Activated effector memory CD4-positive, alpha-beta T cell treated with anti-CD3 and anti-CD28 coated beads, Interleukin-2, amount 50 U/mL, for 16 hours (primary cell): ENCODE measurements at regions not wholly inside any gene's neighbourhood (a gene's known extent, or its start where the extent isn't known, plus 50 kb on each side); places are given as distances from the start of the nearest gene placed in this dataset.

Experiments used
- DNase-seq: peaks from one replicate; pipeline ENCODE4 v3.0.0-alpha.2; 2020

DNA sequence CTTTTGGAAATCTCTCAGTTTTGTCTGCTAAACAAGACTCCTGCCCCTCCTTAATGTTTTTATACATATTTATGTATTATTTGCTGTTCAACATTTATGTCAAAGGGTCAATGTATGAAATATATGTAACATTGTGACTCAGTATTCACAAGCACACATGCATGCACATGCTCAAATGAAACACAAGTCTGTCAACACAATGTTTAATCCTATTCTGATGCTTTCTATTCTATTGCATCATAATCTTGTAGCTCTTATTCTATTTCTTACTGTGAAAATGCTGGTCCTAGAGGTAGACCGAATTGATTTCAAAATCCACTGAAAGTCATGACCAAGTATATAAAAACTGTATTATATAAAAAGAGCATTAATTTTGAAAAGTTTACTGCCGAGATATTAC is 1463.3 kb downstream of the C4orf33 start:
- no peak for DNase-seq

DNA sequence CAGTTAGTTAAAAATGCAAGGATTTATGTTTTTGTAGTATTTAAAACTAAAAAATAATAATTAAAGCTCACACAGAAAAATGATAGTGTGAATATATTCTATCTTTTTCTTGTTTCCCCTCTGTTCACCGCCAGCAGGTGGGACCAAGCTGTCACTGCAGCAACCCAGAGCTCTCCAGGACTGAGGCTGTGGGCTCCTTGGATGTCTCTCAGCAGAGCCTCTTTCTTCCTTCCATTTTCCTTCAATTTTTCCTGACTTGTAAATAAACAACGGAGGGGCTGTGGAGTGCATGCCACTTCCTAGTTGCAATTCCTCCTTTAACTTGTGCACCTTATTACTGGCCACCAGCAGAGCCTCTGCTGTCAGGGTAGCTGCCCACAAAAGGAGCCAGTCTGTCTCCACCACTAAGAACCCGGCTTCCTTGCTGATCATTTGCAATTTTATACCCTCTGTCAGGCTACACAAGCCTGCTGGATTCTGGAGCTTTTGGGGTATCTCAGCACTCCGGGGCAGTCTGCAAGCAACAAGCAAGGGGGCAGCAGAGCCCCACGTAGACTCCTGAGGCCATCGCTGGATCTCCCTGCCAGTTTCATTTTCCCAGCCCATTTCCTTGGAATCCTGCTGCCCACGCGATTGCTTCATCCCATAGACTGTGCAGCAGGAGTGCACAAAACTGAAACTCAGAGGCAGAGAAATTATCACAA is 1467.4 kb downstream of the C4orf33 start:
- no peak for DNase-seq

DNA sequence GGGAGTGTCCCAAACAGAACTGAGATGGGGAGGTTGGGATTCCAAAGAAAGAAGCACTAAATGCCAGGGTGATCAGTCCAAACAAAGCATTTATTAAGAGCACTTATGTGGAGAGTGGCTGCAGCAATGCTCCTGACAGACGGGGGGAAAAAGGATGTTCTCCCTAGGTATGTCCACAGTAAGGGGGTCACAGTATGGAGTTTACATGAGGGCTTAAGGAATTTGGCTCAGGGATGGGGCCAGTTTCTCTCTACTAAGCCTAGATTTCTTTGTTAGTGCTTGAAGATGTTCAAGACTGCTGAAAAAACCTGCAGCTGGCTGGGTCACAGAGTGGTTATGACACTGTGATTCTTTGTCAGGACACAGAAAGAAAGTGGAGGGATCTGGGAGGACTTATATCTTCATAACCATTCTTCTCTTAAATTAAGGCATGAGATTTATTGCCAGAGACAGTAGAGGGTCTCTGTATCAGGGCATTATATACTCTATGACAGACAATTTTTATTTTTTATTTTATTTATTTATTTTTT is 1468.0 kb downstream of the C4orf33 start:
- DNase-seq, result no peak

DNA sequence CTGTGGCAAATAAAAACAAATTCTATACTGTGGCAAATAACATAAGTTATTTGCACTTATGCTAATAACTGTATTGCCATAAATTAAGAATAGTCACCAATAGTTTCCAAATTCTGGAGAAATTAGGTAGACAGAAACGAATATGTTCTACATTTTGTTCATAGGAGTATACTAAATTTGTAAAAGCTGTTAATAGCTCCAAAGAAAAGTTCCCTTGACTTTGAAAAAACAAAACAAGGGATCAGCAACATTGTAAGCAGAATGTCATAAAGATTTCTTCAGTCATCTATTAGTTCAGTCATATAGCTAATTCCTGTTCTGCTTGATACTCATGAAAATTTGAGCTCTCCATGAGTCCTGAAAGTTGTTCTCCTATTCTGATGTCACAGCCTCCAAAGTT is 1472.8 kb downstream of the C4orf33 start:
- DNase-seq, result no peak

DNA sequence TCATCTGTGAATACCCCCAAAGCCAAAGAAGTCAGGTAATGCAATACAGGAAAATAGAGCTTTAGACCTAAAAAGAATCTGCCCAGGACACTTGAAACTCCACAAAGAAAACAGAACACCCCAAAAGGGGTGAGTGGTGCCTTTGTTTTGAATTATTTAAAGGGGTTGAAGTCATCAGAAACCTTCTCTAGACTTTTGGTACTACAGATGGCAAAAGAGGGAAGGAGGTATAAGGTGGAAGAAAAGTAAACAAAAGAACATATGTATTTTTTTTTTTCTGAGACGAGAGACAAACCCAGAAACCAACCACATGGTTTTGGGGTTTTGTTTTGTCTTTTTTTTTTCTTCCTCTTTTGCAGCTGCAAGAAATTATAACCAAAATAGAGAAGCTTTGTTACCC is 1477.8 kb downstream of the C4orf33 start:
- no peak for DNase-seq

DNA sequence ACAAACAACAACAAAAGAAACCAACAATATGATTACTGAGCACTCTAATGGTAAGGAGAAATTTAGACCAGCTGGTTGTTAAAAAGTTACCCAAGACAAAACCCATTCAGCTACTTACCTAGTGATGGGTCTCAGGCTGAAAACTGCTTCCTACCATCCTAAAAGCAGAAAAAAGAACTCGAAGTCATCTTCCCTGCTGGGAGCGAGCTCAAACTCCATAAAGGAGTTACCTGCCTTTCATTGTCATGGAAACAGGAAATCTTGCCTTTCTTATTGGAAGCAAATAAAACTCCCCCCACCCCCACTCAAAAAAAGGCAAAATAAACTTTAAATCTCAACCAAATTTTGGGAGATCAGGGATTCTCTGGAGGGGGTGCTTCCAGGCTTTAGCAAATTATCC is 1478.3 kb downstream of the C4orf33 start:
- DNase-seq, result no peak

DNA sequence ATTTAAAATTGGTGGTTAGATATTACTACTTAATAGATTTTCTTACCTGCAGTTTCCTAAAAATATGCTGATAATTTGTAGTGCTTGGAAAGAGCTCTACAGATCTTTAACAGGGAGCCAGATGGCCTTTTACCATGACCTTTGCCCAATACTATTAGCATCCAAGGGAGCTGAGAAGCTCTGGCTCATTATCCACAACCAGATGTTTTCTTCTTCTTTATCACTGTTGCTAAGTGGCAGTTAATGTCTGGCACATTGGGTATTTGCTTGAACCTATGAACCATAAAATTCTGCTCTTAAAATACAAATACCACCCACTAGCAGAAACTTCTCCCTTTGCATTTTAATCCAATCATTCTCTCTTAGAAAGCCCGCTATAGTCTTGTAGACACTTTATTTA is 1480.3 kb downstream of the C4orf33 start:
- DNase-seq, result no peak

GRCh38 chr4:130591091-130591490 is 1495.1 kb downstream of the C4orf33 start:
- DNase-seq, result no peak

DNA sequence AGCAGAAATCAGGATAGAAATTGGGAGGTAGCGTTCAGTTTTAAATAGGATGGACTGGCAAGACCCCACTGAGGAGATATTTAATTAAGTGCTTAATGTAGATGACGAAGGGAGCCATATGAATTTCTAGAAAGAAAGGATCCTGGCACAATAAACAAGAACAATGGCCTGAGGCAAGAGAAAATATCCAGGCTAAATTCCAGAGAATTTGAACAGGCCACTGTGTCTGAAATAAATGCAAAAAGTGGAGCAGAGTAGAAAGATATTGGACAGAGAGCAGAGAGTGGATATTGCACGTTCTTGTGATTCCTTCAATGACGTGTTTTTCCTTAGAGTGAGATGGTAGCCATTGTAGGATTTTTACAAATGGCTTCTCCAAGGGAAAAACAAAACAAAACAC is 1504.8 kb downstream of the C4orf33 start:
- DNase-seq, result no peak

GRCh38 chr4:130603043-130603442 is 1507.1 kb downstream of the C4orf33 start:
- DNase-seq, result no peak

GRCh38 chr4:130608121-130608520 is 1512.2 kb downstream of the C4orf33 start:
- no peak for DNase-seq

- DNase-seq, result no peak
Measured at GRCh38 chr4:130628531-130628930, 1532.6 kb downstream of the C4orf33 start.

- DNase-seq, result no peak
Measured at GRCh38 chr4:130632731-130633604, 1537.0 kb downstream of the C4orf33 start.

DNA sequence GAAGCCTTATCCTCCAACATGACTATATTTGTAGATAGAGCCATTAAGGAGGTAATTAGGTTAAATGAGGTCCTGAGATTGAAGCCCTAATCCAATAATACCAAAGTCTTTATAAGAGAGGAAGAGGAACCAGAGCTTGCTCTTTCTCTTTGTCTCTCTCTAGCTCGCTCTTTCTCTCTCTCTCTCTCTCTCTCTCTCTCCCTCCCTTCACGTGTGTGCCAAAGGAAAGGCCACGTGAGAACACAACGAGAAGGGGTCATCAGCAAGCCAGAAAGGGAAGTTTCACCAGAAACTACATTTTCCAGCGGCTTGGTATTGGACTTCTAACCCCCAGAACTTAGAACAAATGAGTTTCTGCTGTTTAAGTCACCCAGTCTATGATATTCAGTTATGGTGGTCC is 1540.5 kb downstream of the C4orf33 start:
- no peak for DNase-seq

DNA sequence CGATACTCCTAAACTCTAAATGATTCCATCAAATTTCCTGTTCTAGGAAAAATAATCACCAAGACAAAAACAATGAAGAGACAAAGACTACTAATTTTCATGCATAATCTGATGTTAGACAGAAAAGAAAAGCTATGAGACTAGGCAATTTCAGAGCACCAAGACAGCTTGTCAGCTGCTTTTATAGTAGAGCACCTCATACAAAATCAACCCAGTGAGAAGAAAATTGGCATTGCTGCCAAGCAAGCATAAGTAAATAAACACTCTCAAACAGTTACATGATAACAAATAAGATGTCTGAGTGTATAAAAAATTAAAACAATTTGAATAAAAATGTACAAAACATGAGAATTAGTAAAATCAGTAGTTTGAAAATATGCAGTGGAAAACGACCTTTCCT is 1544.6 kb downstream of the C4orf33 start:
- DNase-seq, result no peak

- DNase-seq, result no peak
Measured at GRCh38 chr4:130646886-130647285, 1550.9 kb downstream of the C4orf33 start.

- no peak for DNase-seq
Measured at GRCh38 chr4:130648570-130648969, 1552.6 kb downstream of the C4orf33 start.

DNA sequence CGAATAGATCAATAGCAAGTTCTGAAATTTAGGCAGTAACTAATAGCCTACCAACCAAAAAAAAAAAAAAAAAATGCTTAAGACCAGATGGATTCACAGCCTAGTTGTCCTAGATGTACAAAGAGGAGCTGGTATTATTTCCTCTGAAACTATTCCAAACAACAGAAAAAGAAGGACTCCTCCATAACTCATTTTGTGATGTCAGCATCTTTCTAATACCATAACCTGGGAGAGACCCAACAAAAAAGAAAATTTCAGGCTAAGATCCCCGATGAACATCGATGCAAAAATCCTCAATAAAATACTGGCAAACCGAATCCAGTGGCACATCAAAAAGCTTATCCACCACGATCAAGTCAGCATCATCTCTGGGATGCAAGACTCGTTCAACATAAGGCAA is 1557.9 kb downstream of the C4orf33 start:
- DNase-seq, result no peak

DNA sequence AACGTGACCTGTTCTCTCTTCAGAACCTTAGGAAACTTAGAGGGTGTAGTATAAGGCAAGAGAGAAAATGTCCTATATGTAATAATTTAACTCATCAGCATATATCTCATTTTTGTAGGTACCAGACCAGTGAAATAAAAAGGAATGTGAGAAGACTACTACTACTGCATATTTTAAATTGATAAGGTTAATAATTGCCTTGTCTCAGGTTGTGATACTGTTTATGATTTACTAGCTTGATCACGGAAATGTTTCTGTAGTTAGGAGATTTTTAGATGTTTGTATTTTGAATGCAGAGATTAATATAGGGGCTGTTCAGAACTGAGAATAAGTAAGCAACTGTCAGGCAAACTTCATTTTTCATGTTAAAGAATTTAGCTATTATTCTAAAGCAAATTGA is 1563.4 kb downstream of the C4orf33 start:
- DNase-seq, result no peak

- DNase-seq, result no peak
Measured at GRCh38 chr4:130668859-130669258, 1572.9 kb downstream of the C4orf33 start.

DNA sequence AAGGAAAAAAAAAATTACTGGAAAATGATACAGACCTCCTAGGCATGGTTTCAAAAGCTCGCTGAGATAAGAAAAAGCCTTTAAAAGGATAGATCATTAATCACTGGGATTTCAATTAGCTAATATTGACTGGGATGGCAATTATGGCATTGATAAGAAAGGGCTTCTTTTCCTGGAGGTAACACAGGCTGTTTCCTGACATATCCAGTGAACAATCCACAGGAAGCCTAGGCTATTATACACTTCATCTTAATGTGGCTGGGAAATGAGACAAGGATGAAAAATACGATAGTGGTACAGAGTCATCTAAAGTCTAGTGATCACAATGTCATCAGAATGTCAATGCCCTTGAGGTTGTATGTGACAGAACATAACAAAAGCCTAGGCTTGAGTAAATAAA is 1579.3 kb downstream of the C4orf33 start:
- DNase-seq, result no peak

DNA sequence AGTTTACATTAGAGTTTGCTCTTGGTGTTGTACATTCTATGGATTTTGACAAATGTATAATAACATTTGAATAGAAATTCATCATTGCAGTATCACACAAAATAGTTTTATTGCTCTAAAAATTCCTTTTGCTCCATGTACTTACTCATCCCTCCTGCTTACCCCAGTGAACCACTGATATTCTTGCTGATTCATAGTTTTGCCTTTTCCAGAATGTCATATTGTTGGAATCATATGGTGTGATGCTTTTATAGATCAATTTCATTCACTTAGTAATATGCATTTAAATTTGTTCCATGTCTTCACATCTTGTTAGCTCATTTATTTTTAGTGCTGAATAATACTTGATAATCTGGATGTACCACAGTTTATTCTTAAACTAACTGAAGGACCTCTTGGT is 1593.2 kb downstream of the C4orf33 start:
- no peak for DNase-seq

- no peak for DNase-seq
Measured at GRCh38 chr4:130698251-130698650, 1602.3 kb downstream of the C4orf33 start.

GRCh38 chr4:130699004-130699403 is 1603.1 kb downstream of the C4orf33 start:
- no peak for DNase-seq
